Activated T-helper 1 cell treated with anti-CD3 and anti-CD28 coated beads, Interleukin-12 subunit alpha, Interleukin-12 subunit beta, Interleukin-2, Interleukin-4 antibody, amounts not matched to agents 30 ng/mL and 10 ng/mL and 1 ng/mL, durations not matched to agents 14 hours and 24 hours and 36 hours (primary cell): ENCODE measurements at regions not wholly inside any gene's neighbourhood (a gene's known extent, or its start where the extent isn't known, plus 50 kb on each side); places are given as distances from the start of the nearest gene placed in this dataset.
"Not testable (repeated sequence)": the region's sequence is repeated elsewhere in the genome, so short reads cannot be mapped to it uniquely, and the experiment has no call there.

Experiments used
- DNase-seq: peaks from one replicate; pipeline ENCODE4 v3.0.0; 2021; ENCODE audit warnings: low spot score
- H3K27ac Mint-ChIP-seq: one replicate; pipeline ENCODE4 v1.8.0; 2021; ENCODE audit warnings: mild to moderate bottlenecking, mixed read lengths
- H3K27me3 Mint-ChIP-seq: one replicate; pipeline ENCODE4 v1.8.0; 2022; ENCODE audit warnings: mild to moderate bottlenecking, moderate library complexity, mixed read lengths; ENCODE audit not compliant: insufficient read depth
- H3K36me3 Mint-ChIP-seq: one replicate; pipeline ENCODE4 v1.8.0; 2021; ENCODE audit warnings: low read depth, mixed read lengths
- H3K4me1 Mint-ChIP-seq: one replicate; pipeline ENCODE4 v1.8.0; 2021; ENCODE audit warnings: low read depth, mixed read lengths
- H3K4me3 Mint-ChIP-seq: one replicate; pipeline ENCODE4 v1.8.0; 2021; ENCODE audit warnings: mild to moderate bottlenecking, moderate library complexity, mixed read lengths
- H3K9me3 Mint-ChIP-seq: one replicate; pipeline ENCODE4 v1.8.0; 2021; ENCODE audit warnings: mixed read lengths
- intact Hi-C: fragments of 100-400 bp; cut with micrococcal nuclease; formaldehyde crosslinking; loops from one replicate; pipeline ENCODE4 v1.15.1; 2024

GRCh38 chr21:9083091-9083826, 1438.1 kb upstream of the TPTE start:
- H3K9me3 Mint-ChIP-seq, H3K36me3 Mint-ChIP-seq, DNase-seq, H3K4me1 Mint-ChIP-seq, intact Hi-C loops, H3K27me3 Mint-ChIP-seq, H3K4me3 Mint-ChIP-seq, H3K27ac Mint-ChIP-seq: not testable (repeated sequence)

DNA sequence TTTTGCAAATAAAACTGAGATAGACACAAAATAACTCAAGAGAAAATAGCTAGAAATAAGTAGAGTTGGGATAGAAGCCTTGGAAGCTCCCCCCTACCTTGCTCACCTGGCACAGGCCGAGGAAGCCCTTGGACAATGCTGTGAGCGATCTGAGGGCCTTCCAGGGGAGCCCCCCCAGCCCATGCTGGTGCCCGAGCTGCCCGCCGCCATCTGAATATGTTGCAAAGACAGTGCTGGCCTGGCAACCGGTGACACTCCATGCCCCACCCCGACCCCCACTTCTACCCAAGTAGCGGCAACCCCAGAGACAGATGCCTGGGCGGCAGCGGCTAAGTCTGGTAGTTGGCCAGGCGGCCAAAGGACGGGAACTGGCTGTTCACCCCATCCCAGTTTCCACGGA, 1435.1 kb upstream of the TPTE start:
- intact Hi-C loops, H3K4me3 Mint-ChIP-seq, H3K9me3 Mint-ChIP-seq, H3K27me3 Mint-ChIP-seq, H3K4me1 Mint-ChIP-seq, H3K27ac Mint-ChIP-seq, DNase-seq, H3K36me3 Mint-ChIP-seq: not testable (repeated sequence)

DNA sequence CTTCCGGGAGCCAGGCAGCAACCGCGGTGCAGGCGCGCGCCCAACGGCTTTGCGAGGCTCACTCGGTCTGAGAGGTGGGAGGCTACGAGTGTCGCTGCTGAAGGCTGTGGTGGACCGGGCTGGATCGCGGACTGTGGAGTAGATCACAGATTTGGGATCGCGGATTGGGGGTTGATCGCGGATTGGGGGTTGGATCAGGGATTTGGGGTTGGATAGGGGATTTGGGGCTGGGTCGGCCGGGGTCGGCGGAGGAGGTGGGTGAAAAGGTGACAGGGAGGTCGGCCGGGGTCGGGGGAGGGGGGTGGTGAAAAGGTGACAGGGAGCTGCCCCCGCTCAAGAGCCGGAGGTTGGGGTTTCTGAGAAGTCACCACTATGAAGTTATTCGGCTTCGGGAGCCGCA, 1433.6 kb upstream of the TPTE start:
- H3K9me3 Mint-ChIP-seq, H3K27me3 Mint-ChIP-seq, H3K4me3 Mint-ChIP-seq, DNase-seq, intact Hi-C loops, H3K36me3 Mint-ChIP-seq, H3K27ac Mint-ChIP-seq, H3K4me1 Mint-ChIP-seq: not testable (repeated sequence)

DNA sequence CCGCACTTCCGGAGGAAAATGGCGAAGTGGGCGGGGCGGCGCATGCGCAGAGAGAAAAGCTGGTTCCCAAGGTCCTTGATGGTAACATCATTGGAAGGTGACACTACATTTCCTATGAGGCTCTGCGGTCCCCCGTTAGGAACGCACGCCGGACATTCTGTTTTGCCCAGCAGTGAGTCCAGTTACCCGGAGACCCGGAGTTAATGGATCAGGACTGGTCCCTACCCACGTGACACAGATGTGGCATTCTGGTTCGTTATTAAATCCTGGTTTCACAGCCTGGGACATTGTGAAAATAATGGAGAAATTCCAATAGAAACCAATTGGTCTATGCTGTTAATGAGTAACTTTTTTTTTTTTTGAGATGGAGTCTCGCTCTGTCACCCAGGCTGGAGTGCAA, 1391.6 kb upstream of the TPTE start:
- H3K4me1 Mint-ChIP-seq, DNase-seq, H3K9me3 Mint-ChIP-seq, H3K36me3 Mint-ChIP-seq, intact Hi-C loops, H3K27ac Mint-ChIP-seq, H3K27me3 Mint-ChIP-seq, H3K4me3 Mint-ChIP-seq: not testable (repeated sequence)

DNA sequence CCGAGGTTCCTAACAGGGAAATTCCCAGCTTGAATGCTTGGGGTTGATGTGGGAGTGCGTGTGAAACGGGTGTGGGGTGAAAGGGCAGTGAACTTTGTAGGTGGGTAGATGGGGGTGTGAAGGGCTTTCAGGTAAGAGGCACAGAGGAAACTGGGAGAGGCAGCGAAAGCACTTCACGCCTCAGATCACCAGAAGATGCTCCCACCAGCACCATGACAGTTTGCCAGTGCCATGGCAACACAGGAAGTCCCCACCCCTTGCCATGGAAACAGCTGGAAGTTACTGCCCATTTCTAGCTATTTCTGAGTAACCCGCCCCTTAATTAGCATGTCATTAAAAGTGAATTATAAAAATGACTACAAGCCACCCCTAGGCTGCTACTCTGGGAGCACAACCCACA, 1390.6 kb upstream of the TPTE start:
- H3K27ac Mint-ChIP-seq, H3K9me3 Mint-ChIP-seq, DNase-seq, H3K36me3 Mint-ChIP-seq, H3K27me3 Mint-ChIP-seq, intact Hi-C loops, H3K4me1 Mint-ChIP-seq, H3K4me3 Mint-ChIP-seq: not testable (repeated sequence)
